ENCODE measurements at regions not wholly inside any gene's neighbourhood (a gene's known extent, or its start where the extent isn't known, plus 50 kb on each side); places are given as distances from the start of the nearest gene placed in this dataset.

DNA sequence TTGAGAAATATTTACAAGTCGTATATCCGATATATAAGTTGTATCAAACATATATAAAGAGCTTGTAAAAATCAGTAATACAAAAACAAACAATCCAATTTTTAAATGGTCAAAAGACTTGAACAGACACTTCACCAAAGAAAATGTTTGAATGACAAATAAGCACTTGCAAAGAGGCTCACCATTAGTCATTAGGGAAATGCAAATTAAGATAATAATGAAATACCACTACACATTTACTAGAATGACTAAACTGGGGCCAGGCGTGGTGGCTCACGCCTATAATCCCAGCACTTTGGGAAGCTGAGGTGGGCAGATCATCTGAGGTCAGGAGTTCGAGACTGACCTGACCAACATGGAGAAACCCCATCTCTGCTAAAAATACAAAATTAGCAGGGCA is 134.6 kb upstream of the HAND1 start:
- H3K79me2 ChIP-seq (replicated peaks; ENCODE audit: insufficient read depth, low read length): no peaks in the 10 kb centered on the region
- H3K36me3 ChIP-seq (ENCODE audit: insufficient read depth, low read length): no peaks in the 10 kb centered on the region
- H3K27ac ChIP-seq (ENCODE audit: low read length): no peak overlapping the region
- H4K20me1 ChIP-seq (ENCODE audit: insufficient read depth): no peaks in the 10 kb centered on the region
- no peaks in the 10 kb centered on the region for H3K9me3 ChIP-seq (ENCODE audit: low read length)
- H2AFZ ChIP-seq (ENCODE audit: low read depth, low read length): no peak overlapping the region
- TF ChIP-seq SMC3 (conservative IDR thresholded peaks at IDR 0.05; ENCODE audit: poor library complexity) (no peak), POLR2AphosphoS5 (IDR thresholded peaks at IDR 0.05) (no peak), EP300 (conservative IDR thresholded peaks at IDR 0.05; ENCODE audit: poor library complexity, severe bottlenecking) (no peak), TAF1 (IDR thresholded peaks at IDR 0.05; ENCODE audit: low read depth) (no peak)
- TF ChIP-seq, protein P1, sequence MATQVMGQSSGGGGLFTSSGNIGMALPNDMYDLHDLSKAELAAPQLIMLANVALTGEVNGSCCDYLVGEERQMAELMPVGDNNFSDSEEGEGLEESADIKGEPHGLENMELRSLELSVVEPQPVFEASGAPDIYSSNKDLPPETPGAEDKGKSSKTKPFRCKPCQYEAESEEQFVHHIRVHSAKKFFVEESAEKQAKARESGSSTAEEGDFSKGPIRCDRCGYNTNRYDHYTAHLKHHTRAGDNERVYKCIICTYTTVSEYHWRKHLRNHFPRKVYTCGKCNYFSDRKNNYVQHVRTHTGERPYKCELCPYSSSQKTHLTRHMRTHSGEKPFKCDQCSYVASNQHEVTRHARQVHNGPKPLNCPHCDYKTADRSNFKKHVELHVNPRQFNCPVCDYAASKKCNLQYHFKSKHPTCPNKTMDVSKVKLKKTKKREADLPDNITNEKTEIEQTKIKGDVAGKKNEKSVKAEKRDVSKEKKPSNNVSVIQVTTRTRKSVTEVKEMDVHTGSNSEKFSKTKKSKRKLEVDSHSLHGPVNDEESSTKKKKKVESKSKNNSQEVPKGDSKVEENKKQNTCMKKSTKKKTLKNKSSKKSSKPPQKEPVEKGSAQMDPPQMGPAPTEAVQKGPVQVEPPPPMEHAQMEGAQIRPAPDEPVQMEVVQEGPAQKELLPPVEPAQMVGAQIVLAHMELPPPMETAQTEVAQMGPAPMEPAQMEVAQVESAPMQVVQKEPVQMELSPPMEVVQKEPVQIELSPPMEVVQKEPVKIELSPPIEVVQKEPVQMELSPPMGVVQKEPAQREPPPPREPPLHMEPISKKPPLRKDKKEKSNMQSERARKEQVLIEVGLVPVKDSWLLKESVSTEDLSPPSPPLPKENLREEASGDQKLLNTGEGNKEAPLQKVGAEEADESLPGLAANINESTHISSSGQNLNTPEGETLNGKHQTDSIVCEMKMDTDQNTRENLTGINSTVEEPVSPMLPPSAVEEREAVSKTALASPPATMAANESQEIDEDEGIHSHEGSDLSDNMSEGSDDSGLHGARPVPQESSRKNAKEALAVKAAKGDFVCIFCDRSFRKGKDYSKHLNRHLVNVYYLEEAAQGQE (IDR thresholded peaks at IDR 0.05; ENCODE audit: borderline replicate concordance): no peak
- no peak overlapping the region for H3K4me3 ChIP-seq (ENCODE audit: low read length)
- no peaks in the 10 kb centered on the region for H3F3A ChIP-seq (ENCODE audit: insufficient read depth, low read length, poor library complexity, severe bottlenecking)
- H3K9me2 ChIP-seq (ENCODE audit: insufficient read depth, low read length): no peaks in the 10 kb centered on the region
- H3K9ac ChIP-seq (ENCODE audit: low read length): no peak overlapping the region
- H3K27me3 ChIP-seq (ENCODE audit: insufficient read depth, low read depth, low read length): peaks cover 44% of the 10 kb centered on the region
- no peak overlapping the region for H3K4me2 ChIP-seq (ENCODE audit: low read length)

DNA sequence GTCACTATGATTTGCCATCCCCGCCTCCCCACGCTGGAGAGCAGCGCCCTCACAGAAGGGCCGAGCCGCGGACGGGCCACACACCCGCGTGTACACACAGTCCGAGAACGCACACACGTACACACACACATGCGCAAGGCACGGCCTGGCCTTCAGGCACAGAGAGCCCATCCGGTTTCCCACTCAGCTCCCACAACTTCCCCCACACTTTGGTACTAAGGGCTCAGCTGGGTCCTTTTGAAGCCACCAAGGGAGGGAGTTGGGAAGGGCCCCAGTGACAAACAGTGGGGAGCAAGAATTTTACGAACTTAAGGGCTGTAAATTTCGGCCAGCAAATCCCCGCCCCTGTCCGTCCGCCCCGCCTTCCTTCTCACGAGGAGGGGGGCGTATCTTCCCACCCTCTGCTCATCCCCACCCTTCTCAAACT is 133.3 kb upstream of the HAND1 start:
- no peaks in the 10 kb centered on the region for H3K36me3 ChIP-seq (ENCODE audit: insufficient read depth, low read length)
- peak overlapping the region; percentile 58 for H3K4me3 ChIP-seq (ENCODE audit: low read length)
- H3K9me2 ChIP-seq (ENCODE audit: insufficient read depth, low read length): no peaks in the 10 kb centered on the region
- H2AFZ ChIP-seq (ENCODE audit: low read depth, low read length): no peak overlapping the region
- H3K9ac ChIP-seq (ENCODE audit: low read length): no peak overlapping the region
- no peaks in the 10 kb centered on the region for H3K9me3 ChIP-seq (ENCODE audit: low read length)
- H4K20me1 ChIP-seq (ENCODE audit: insufficient read depth): no peaks in the 10 kb centered on the region
- TF ChIP-seq, protein P1 (IDR thresholded peaks at IDR 0.05; ENCODE audit: borderline replicate concordance): no peak
- TF ChIP-seq TAF1 (IDR thresholded peaks at IDR 0.05; ENCODE audit: low read depth) (no peak), EP300 (conservative IDR thresholded peaks at IDR 0.05; ENCODE audit: poor library complexity, severe bottlenecking) (no peak), MXI1 (conservative IDR thresholded peaks at IDR 0.05; ENCODE audit: poor library complexity, severe bottlenecking) (no peak), CTCF (IDR thresholded peaks at IDR 0.05; ENCODE audit: poor library complexity, severe bottlenecking) (no peak), EZH2 (IDR thresholded peaks at IDR 0.05; ENCODE audit: borderline replicate concordance, insufficient read depth, low read length, poor library complexity, severe bottlenecking) (no peak), RAD21 (conservative IDR thresholded peaks at IDR 0.05) (no peak), POLR2AphosphoS5 (IDR thresholded peaks at IDR 0.05) (no peak), SMC3 (conservative IDR thresholded peaks at IDR 0.05; ENCODE audit: poor library complexity) (no peak)
- no peak overlapping the region for H3K27ac ChIP-seq (ENCODE audit: low read length)
- no peak overlapping the region for H3K4me2 ChIP-seq (ENCODE audit: low read length)
- no peaks in the 10 kb centered on the region for H3F3A ChIP-seq (ENCODE audit: insufficient read depth, low read length, poor library complexity, severe bottlenecking)
- H3K79me2 ChIP-seq (replicated peaks; ENCODE audit: insufficient read depth, low read length): no peaks in the 10 kb centered on the region
- peaks cover 44% of the 10 kb centered on the region for H3K27me3 ChIP-seq (ENCODE audit: insufficient read depth, low read depth, low read length)
